Heart right ventricle (tissue), 16 donors: ENCODE measurements at regions not wholly inside any gene's neighbourhood (a gene's known extent, or its start where the extent isn't known, plus 50 kb on each side); places are given as distances from the start of the nearest gene placed in this dataset.

ENCODE experiments used
- ATAC-seq, 8 donors: fragments of 200-7000 bp; cut with Tn5 transposase; one replicate each; pipeline ENCODE4 v1.9.1; 2020; ENCODE audit warnings: mild to moderate bottlenecking in 8 of 8, moderate library complexity in 8 of 8, moderate number of reproducible peaks in 1 of 8
- DNase-seq, 2 donors: peaks; one replicate each; pipeline ENCODE4 v3.0.0-alpha.2; 2020
- H3K27ac ChIP-seq, 10 donors: fragments of 200-600 bp; sonication (generic) in 2 of 10; one replicate each; pipeline versions ENCODE4 v1.5.0 to v1.8.0; 2020 to 2022; ENCODE audit warnings: mild to moderate bottlenecking in 3 of 10
- H3K27me3 ChIP-seq, 7 donors: fragments of 200-600 bp; one replicate each; pipeline ENCODE4 v1.8.0; 2021 to 2022; ENCODE audit warnings: mild to moderate bottlenecking in 2 of 7
- H3K36me3 ChIP-seq, 9 donors: fragments of 200-600 bp; sonication (generic) in 1 of 9; one replicate each; pipeline versions ENCODE4 v1.5.0 to v1.8.0; 2020 to 2022; ENCODE audit warnings: mild to moderate bottlenecking in 2 of 9
- H3K4me1 ChIP-seq, 9 donors: fragments of 200-600 bp; sonication (generic) in 1 of 9; one replicate each; pipeline versions ENCODE4 v1.5.0 to v1.8.0; 2020 to 2022; ENCODE audit warnings: mild to moderate bottlenecking in 4 of 9
- H3K4me3 ChIP-seq, 10 donors: fragments of 200-600 bp; sonication (generic) in 2 of 10; one replicate each; pipeline versions ENCODE4 v1.5.0 to v1.8.0; 2020 to 2022; ENCODE audit warnings: mild to moderate bottlenecking in 7 of 10, moderate library complexity in 2 of 10
- H3K9me3 ChIP-seq, 11 donors: fragments of 200-600 bp in 10 of 11; sonication (generic) in 2 of 11; one replicate each; pipeline versions ENCODE4 v1.5.0 to v1.8.0; 2013 to 2022; ENCODE audit warnings: mild to moderate bottlenecking in 2 of 11, control low read depth in 1 of 11, moderate library complexity in 1 of 11
- WGBS, 2 donors: extraction: QIAGEN DNeasy Blood & Tissue Kit; methylation state at CpG; one replicate each; pipeline ENCODE4 v1.1.7; 2013; ENCODE audit warnings: inconsistent platforms in 1 of 2; 5-methylcytosine and 5-hydroxymethylcytosine counted together
- intact Hi-C, 10 donors: fragments of 100-400 bp; cut with DNase I; formaldehyde crosslinking; loops; one replicate each; pipeline versions ENCODE4 v1.11.1 to v1.14.2; 2022
- TF ChIP-seq, protein P1 (sequence below), 9 donors: fragments of 200-600 bp; sonication (generic) in 2 of 9; IDR thresholded peaks; one replicate each; pipeline versions ENCODE4 v1.5.0 to v1.8.0; 2021 to 2022; ENCODE audit warnings: antibody characterized with exemption in 9 of 9, mild to moderate bottlenecking in 5 of 9, moderate library complexity in 1 of 9
- donor health status: Arrhythmogenic right ventricular cardiomyopathy.
- donor health status: ischemic (EF 13 %, LVEDD 7.1; RV severe dilation, severe dysfunction).
- donor health status: healthy with polysubstance abuse.
- donor health status: DM: no; HTN: yes; CAD: no.
- donor health status: DM: no; HTN: no; CAD: no.
- donor health status: ischemic (EF 25% LVEDD 6.9; RV normal size, moderate dysfunction).
- donor health status: ischemic (EF 25% LVEDD 5.7; RV mildly dilated, moderate dysfunction).
- donor health status: healthy.
- donor health status: DM: yes; HTN: yes; CAD: no.
- donor health status: Ischemic cardiomyopathy.
- donor health status: ischemic (EF 35%, LVEDD 5.7; RV mildly dilated, moderate dysfunction).
- donor health status: nonischemic (EF 11% LVEDD 7.7; RV severe dilation, severe dysfunction).
- donor health status: DM: yes; HTN: yes; CAD: no.
- donor health status: PGD.
- donor health status: ischemic (EF 29% LVEDD 5.4; RV normal size, mild dysfunction).
- donor health status: nonischemic (EF 23%, LVEDD 6.1; RV moderate dilation, normal function).

- H3K4me1 ChIP-seq, result no peaks in the 10 kb centered on the region
- no peak for ATAC-seq
- intact Hi-C loops, result no loop called here
Measured at GRCh38 chr16:16925432-16925831, 545.3 kb downstream of the XYLT1 start.

GRCh38 chr16:16928532-16929109 is 542.1 kb downstream of the XYLT1 start:
- Histone ChIP-seq H3K9me3 (peaks cover 0 to 5% (median 0%) of the 10 kb centered on the region in 11 donors), H3K4me3 (no peak overlapping the region), H3K27ac (no peak overlapping the region), H3K27me3 (peaks cover 0 to 9% (median 0%) of the 10 kb centered on the region in 7 donors), H3K4me1 (no peaks in the 10 kb centered on the region), H3K36me3 (no peaks in the 10 kb centered on the region)
- DNase-seq (no peak), ATAC-seq (no peak)
- TF ChIP-seq, protein P1, sequence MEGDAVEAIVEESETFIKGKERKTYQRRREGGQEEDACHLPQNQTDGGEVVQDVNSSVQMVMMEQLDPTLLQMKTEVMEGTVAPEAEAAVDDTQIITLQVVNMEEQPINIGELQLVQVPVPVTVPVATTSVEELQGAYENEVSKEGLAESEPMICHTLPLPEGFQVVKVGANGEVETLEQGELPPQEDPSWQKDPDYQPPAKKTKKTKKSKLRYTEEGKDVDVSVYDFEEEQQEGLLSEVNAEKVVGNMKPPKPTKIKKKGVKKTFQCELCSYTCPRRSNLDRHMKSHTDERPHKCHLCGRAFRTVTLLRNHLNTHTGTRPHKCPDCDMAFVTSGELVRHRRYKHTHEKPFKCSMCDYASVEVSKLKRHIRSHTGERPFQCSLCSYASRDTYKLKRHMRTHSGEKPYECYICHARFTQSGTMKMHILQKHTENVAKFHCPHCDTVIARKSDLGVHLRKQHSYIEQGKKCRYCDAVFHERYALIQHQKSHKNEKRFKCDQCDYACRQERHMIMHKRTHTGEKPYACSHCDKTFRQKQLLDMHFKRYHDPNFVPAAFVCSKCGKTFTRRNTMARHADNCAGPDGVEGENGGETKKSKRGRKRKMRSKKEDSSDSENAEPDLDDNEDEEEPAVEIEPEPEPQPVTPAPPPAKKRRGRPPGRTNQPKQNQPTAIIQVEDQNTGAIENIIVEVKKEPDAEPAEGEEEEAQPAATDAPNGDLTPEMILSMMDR (IDR thresholded peaks at IDR 0.05), result no peak
- intact Hi-C loops, result no loop called here
- WGBS, 2 donors, result 66 to 77% methylated on average over 4 of the region's 4 CpGs

More at GRCh38 chr16:16925432-16925831, 545.3 kb downstream of the XYLT1 start:
- TF ChIP-seq, protein P1 (IDR thresholded peaks at IDR 0.05), result no peak
- H3K36me3 ChIP-seq, result no peaks in the 10 kb centered on the region
- DNase-seq, result no peak
- peaks cover 0 to 5% (median 0%) of the 10 kb centered on the region in 11 donors for H3K9me3 ChIP-seq
- peaks cover 0 to 8% (median 0%) of the 10 kb centered on the region in 7 donors for H3K27me3 ChIP-seq
- WGBS, 2 donors, result 73 to 78% methylated on average over 2 of the region's 2 CpGs
- no peak overlapping the region for H3K4me3 ChIP-seq
- no peak overlapping the region for H3K27ac ChIP-seq

- no peak overlapping the region for H3K27ac ChIP-seq
- no peaks in the 10 kb centered on the region for H3K36me3 ChIP-seq
- no peaks in the 10 kb centered on the region for H3K4me1 ChIP-seq
- H3K27me3 ChIP-seq, result peaks cover 0 to 11% (median 3%) of the 10 kb centered on the region in 7 donors
- ATAC-seq (no peak), DNase-seq (no peak)
- TF ChIP-seq, protein P1 (IDR thresholded peaks at IDR 0.05), result no peak
- intact Hi-C loops, result no loop called here
- WGBS, 2 donors, result 54 to 64% methylated on average over 7 of the region's 7 CpGs
- H3K4me3 ChIP-seq, result no peak overlapping the region
- peaks cover 0 to 5% (median 0%) of the 10 kb centered on the region in 11 donors for H3K9me3 ChIP-seq
Measured at GRCh38 chr16:16930309-16931000, 540.3 kb downstream of the XYLT1 start.

DNA sequence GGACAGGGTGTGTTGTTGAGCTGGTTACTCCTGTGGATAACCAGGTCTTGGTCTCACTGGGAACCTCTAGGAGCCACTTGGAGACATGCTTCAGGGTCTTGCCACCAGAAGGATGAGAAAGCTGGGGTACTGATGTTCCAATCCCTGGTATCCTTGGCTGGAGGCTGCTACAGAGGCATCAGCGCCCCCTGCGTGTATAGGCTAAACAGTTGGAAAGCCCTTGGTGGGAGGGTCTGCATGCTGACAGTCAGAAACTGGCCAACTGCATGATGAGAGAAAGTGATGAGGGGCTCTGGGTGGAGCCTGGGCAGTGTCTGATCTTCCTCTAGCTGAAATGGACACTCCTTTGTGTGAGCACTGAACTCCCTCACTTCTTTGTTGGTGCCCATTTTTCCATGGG is 536.9 kb downstream of the XYLT1 start:
- Histone ChIP-seq H3K4me3 (no peak overlapping the region), H3K9me3 (no peaks in the 10 kb centered on the region), H3K36me3 (no peaks in the 10 kb centered on the region), H3K27ac (no peak overlapping the region), H3K4me1 (no peaks in the 10 kb centered on the region), H3K27me3 (peaks cover 0 to 38% (median 24%) of the 10 kb centered on the region in 7 donors)
- intact Hi-C loops, result no loop called here
- 58 to 59% methylated on average over 2 of the region's 2 CpGs for WGBS, 2 donors
- ATAC-seq (no peak), DNase-seq (no peak)
- TF ChIP-seq, protein P1 (IDR thresholded peaks at IDR 0.05), result no peak
